ENCODE measurements at regions not wholly inside any gene's neighbourhood (a gene's known extent, or its start where the extent isn't known, plus 50 kb on each side); places are given as distances from the start of the nearest gene placed in this dataset.

GRCh38 chr4:58734030-58734674 is 1624.0 kb upstream of the IGFBP7 start:
- no peak overlapping the region for H3K9ac ChIP-seq (ENCODE audit: insufficient read depth in 1 of 2, low read length in 2 of 2)
- 69 to 82% methylated on average over 1 of the region's 1 CpG for WGBS, 2 donors
- H3K36me3 ChIP-seq (ENCODE audit: control insufficient read depth in 4 of 4, insufficient read depth in 4 of 4, low read length in 4 of 4): no peaks in the 10 kb centered on the region
- ATAC-seq (ENCODE audit: insufficient read depth, low FRiP score) (no peak), DNase-seq (no peak)
- no peaks in the 10 kb centered on the region for H3K4me1 ChIP-seq (ENCODE audit: control insufficient read depth in 5 of 5, insufficient read depth in 5 of 5, low read length in 5 of 5)
- no peaks in the 10 kb centered on the region for H3K9me3 ChIP-seq (ENCODE audit: control insufficient read depth in 4 of 4, insufficient read depth in 3 of 4, low read length in 3 of 4)
- no peaks in the 10 kb centered on the region for H3K27me3 ChIP-seq (ENCODE audit: control insufficient read depth in 3 of 3, insufficient read depth in 3 of 3, low read length in 2 of 3)
- H3K4me3 ChIP-seq: no peak overlapping the region
- no peak overlapping the region for H3K27ac ChIP-seq (ENCODE audit: low read depth in 1 of 2, low read length in 1 of 2)
- TF ChIP-seq, protein P1, sequence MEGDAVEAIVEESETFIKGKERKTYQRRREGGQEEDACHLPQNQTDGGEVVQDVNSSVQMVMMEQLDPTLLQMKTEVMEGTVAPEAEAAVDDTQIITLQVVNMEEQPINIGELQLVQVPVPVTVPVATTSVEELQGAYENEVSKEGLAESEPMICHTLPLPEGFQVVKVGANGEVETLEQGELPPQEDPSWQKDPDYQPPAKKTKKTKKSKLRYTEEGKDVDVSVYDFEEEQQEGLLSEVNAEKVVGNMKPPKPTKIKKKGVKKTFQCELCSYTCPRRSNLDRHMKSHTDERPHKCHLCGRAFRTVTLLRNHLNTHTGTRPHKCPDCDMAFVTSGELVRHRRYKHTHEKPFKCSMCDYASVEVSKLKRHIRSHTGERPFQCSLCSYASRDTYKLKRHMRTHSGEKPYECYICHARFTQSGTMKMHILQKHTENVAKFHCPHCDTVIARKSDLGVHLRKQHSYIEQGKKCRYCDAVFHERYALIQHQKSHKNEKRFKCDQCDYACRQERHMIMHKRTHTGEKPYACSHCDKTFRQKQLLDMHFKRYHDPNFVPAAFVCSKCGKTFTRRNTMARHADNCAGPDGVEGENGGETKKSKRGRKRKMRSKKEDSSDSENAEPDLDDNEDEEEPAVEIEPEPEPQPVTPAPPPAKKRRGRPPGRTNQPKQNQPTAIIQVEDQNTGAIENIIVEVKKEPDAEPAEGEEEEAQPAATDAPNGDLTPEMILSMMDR (IDR thresholded peaks at IDR 0.05; ENCODE audit: control extremely low read depth, extremely low read depth): no peak

DNA sequence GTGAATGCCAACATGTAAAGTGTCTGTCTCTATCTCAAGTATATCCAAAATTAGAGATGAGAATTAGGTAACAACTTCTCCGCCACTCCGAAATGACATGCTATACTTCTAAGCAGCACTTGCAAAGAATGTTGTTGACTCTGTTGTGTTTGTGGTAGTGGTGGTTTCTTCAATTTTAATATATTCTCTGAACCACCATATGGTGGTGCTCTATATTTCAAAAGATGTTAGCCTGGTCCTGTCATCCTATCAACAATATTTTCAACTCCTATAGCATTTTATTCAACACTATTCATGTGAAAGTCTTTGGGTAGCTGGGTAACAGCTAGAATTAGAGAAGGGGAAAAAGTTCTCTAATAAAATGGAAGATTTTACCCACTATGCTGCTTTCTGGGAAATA is 1622.8 kb upstream of the IGFBP7 start:
- TF ChIP-seq, protein P1 (IDR thresholded peaks at IDR 0.05; ENCODE audit: control extremely low read depth, extremely low read depth): no peak
- H3K36me3 ChIP-seq (ENCODE audit: control insufficient read depth in 4 of 4, insufficient read depth in 4 of 4, low read length in 4 of 4): no peaks in the 10 kb centered on the region
- no peak for DNase-seq
- no peak overlapping the region for H3K9ac ChIP-seq (ENCODE audit: insufficient read depth in 1 of 2, low read length in 2 of 2)
- H3K9me3 ChIP-seq (ENCODE audit: control insufficient read depth in 4 of 4, insufficient read depth in 3 of 4, low read length in 3 of 4): no peaks in the 10 kb centered on the region
- no peak for ATAC-seq (ENCODE audit: insufficient read depth, low FRiP score)
- H3K27ac ChIP-seq (ENCODE audit: low read depth in 1 of 2, low read length in 1 of 2): no peak overlapping the region
- H3K4me1 ChIP-seq (ENCODE audit: control insufficient read depth in 5 of 5, insufficient read depth in 5 of 5, low read length in 5 of 5): no peaks in the 10 kb centered on the region
- no peak overlapping the region for H3K4me3 ChIP-seq
- 80 to 85% methylated on average over 2 of the region's 2 CpGs for WGBS, 2 donors
- H3K27me3 ChIP-seq (ENCODE audit: control insufficient read depth in 3 of 3, insufficient read depth in 3 of 3, low read length in 2 of 3): no peaks in the 10 kb centered on the region

- Histone ChIP-seq H3K9me3 (ENCODE audit: control insufficient read depth in 4 of 4, insufficient read depth in 3 of 4, low read length in 3 of 4) (peaks cover 0 to 7% (median 0%) of the 10 kb centered on the region in 4 donors), H3K4me1 (ENCODE audit: control insufficient read depth in 5 of 5, insufficient read depth in 5 of 5, low read length in 5 of 5) (no peaks in the 10 kb centered on the region), H3K4me3 (no peak overlapping the region), H3K27me3 (ENCODE audit: control insufficient read depth in 3 of 3, insufficient read depth in 3 of 3, low read length in 2 of 3) (no peaks in the 10 kb centered on the region), H3K9ac (ENCODE audit: insufficient read depth in 1 of 2, low read length in 2 of 2) (no peak overlapping the region), H3K36me3 (ENCODE audit: control insufficient read depth in 4 of 4, insufficient read depth in 4 of 4, low read length in 4 of 4) (no peaks in the 10 kb centered on the region), H3K27ac (ENCODE audit: low read depth in 1 of 2, low read length in 1 of 2) (no peak overlapping the region)
- no peak for ATAC-seq (ENCODE audit: insufficient read depth, low FRiP score)
- 86 to 94% methylated on average over 15 of the region's 15 CpGs for WGBS, 2 donors
- TF ChIP-seq, protein P1 (IDR thresholded peaks at IDR 0.05; ENCODE audit: control extremely low read depth, extremely low read depth): no peak
- DNase-seq: no peak
Measured at GRCh38 chr4:58723954-58724353, 1613.8 kb upstream of the IGFBP7 start.

GRCh38 chr4:58711039-58711438 is 1600.9 kb upstream of the IGFBP7 start:
- no peak for ATAC-seq (ENCODE audit: insufficient read depth, low FRiP score)
- Histone ChIP-seq H3K27me3 (ENCODE audit: control insufficient read depth in 3 of 3, insufficient read depth in 3 of 3, low read length in 2 of 3) (no peaks in the 10 kb centered on the region), H3K9ac (ENCODE audit: insufficient read depth in 1 of 2, low read length in 2 of 2) (no peak overlapping the region), H3K27ac (ENCODE audit: low read depth in 1 of 2, low read length in 1 of 2) (no peak overlapping the region), H3K4me1 (ENCODE audit: control insufficient read depth in 5 of 5, insufficient read depth in 5 of 5, low read length in 5 of 5) (no peaks in the 10 kb centered on the region), H3K36me3 (ENCODE audit: control insufficient read depth in 4 of 4, insufficient read depth in 4 of 4, low read length in 4 of 4) (no peaks in the 10 kb centered on the region), H3K9me3 (ENCODE audit: control insufficient read depth in 4 of 4, insufficient read depth in 3 of 4, low read length in 3 of 4) (no peaks in the 10 kb centered on the region), H3K4me3 (no peak overlapping the region)
- no peak for DNase-seq
- TF ChIP-seq, protein P1 (IDR thresholded peaks at IDR 0.05; ENCODE audit: control extremely low read depth, extremely low read depth): no peak
